SH-SY5Y (cell line): ENCODE measurements at regions not wholly inside any gene's neighbourhood (a gene's known extent, or its start where the extent isn't known, plus 50 kb on each side); places are given as distances from the start of the nearest gene placed in this dataset.

Source experiments
- GATA2 ChIP-seq: IDR thresholded peaks from 2 replicates; pipeline ENCODE4 v1.6.1; 2011; ENCODE audit warnings: mild to moderate bottlenecking, low read depth, low read length
- GATA3 ChIP-seq: IDR thresholded peaks from 2 replicates; pipeline ENCODE4 v1.6.1; 2011; ENCODE audit warnings: low read depth, mild to moderate bottlenecking, low read length, moderate library complexity

DNA sequence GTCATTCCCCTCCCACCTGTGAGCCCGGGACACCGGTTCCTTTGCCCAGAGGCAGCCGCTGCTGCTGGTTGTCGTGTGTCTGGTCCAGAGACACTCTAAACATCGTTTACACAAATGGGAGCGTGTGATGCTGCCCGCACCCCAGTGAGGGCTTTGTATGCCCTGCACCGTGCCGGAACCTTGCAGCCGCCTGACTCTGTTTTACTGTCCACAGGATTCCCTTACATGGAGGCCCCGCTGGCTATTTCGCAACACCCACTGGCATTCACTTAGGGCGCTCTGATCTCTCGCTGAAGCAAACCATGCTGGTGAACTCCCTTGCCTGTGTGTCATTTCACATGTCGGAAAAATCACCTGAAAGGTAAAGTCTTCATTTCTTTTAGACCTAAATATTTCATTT, 100.8 kb upstream of the SLC6A6 start:
- TF ChIP-seq GATA2 (no peak), GATA3 (no peak)
